ENCODE measurements at regions not wholly inside any gene's neighbourhood (a gene's known extent, or its start where the extent isn't known, plus 50 kb on each side); places are given as distances from the start of the nearest gene placed in this dataset.

DNA sequence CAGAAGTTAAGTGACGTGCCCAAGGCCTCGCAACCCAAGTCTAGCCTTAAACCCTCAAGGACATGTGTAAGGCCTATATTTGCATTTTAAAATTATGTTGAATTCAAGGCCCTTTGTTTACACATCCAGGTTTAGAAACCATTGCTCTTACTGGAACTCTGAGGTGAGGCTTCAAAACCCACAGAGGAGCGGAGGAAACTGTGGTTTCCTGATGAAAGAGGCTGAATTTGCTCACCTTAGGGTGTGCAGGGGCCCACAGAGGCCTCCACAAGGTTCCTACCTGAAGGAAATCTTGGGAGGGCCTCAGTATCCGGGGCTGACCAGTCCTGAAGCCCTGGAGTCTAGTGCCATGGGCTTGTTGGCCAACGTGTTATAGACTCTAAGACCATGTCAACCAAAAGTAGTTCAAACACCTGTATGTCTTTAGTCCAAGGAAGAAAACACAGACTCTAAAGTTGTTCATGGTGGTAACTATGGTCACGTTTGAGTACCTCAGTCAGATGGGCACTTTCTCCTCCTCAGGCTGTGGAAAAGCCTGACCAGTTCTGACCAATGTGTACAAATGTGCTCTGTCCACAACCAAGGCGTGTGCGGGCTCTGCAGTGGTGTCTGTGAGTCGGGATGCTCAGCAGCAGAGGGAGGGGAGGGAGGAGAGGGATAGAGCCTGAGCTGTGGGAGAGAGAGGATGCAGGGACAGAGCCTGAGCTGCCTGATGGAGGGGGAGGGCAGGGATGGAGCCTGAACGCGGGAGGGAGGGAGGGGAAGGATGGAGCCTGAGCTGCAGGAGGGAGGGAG, 124.6 kb upstream of the ERCC6L2 start:
- TF ChIP-seq, protein P1, sequence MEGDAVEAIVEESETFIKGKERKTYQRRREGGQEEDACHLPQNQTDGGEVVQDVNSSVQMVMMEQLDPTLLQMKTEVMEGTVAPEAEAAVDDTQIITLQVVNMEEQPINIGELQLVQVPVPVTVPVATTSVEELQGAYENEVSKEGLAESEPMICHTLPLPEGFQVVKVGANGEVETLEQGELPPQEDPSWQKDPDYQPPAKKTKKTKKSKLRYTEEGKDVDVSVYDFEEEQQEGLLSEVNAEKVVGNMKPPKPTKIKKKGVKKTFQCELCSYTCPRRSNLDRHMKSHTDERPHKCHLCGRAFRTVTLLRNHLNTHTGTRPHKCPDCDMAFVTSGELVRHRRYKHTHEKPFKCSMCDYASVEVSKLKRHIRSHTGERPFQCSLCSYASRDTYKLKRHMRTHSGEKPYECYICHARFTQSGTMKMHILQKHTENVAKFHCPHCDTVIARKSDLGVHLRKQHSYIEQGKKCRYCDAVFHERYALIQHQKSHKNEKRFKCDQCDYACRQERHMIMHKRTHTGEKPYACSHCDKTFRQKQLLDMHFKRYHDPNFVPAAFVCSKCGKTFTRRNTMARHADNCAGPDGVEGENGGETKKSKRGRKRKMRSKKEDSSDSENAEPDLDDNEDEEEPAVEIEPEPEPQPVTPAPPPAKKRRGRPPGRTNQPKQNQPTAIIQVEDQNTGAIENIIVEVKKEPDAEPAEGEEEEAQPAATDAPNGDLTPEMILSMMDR (IDR thresholded peaks at IDR 0.05): no peak
- no peak for TF ChIP-seq POLR2A (IDR thresholded peaks at IDR 0.05)

All from testis (tissue), 2 donors.